Spleen (tissue), 11 donors: ENCODE measurements at regions not wholly inside any gene's neighbourhood (a gene's known extent, or its start where the extent isn't known, plus 50 kb on each side); places are given as distances from the start of the nearest gene placed in this dataset.

ENCODE experiments used
- DNase-seq: peaks from one replicate; pipeline ENCODE4 v3.0.0-alpha.2; 2020
- H3K27ac ChIP-seq, 8 donors: fragments of 200-600 bp; sonication (generic) in 7 of 8; 1 replicate in 4 of 8; 2 replicates in 4 of 8; pipeline versions ENCODE4 v1.5.0 to v1.8.0; 2016 to 2021; ENCODE audit warnings: inconsistent platforms in 4 of 8, mild to moderate bottlenecking in 4 of 8, moderate library complexity in 1 of 8
- H3K27me3 ChIP-seq, 7 donors: fragments of 200-600 bp; sonication (generic) in 6 of 7; replicated peaks in 1 of 7; 1 replicate in 4 of 7; 2 replicates in 3 of 7; pipeline versions ENCODE4 v1.5.0 to v1.8.0; 2016 to 2021; ENCODE audit warnings: inconsistent platforms in 3 of 7, mild to moderate bottlenecking in 1 of 7
- H3K36me3 ChIP-seq, 6 donors: fragments of 200-600 bp; sonication (generic) in 5 of 6; 1 replicate in 4 of 6; 2 replicates in 2 of 6; pipeline versions ENCODE4 v1.5.0 to v1.8.0; 2016 to 2021; ENCODE audit warnings: inconsistent platforms in 2 of 6
- H3K4me1 ChIP-seq, 6 donors: fragments of 200-600 bp; sonication (generic) in 5 of 6; 1 replicate in 3 of 6; 2 replicates in 3 of 6; pipeline versions ENCODE4 v1.5.0 to v1.8.0; 2016 to 2021; ENCODE audit warnings: inconsistent platforms in 3 of 6
- H3K4me3 ChIP-seq, 8 donors: fragments of 200-600 bp; sonication (generic) in 7 of 8; 1 replicate in 4 of 8; 2 replicates in 4 of 8; pipeline versions ENCODE4 v1.5.0 to v1.8.0; 2016 to 2021; ENCODE audit warnings: inconsistent platforms in 4 of 8, mild to moderate bottlenecking in 4 of 8, moderate library complexity in 2 of 8
- H3K9me3 ChIP-seq, 8 donors: fragments of 200-600 bp; sonication (generic) in 7 of 8; 1 replicate in 4 of 8; 2 replicates in 4 of 8; pipeline versions ENCODE4 v1.5.0 to v1.8.0; 2016 to 2021; ENCODE audit warnings: inconsistent platforms in 4 of 8
- POLR2A ChIP-seq, 3 donors: fragments of 450-650 bp; IDR thresholded peaks; one replicate each; pipeline ENCODE4 v1.5.1; 2017; ENCODE audit warnings: antibody characterized with exemption in 3 of 3, mild to moderate bottlenecking in 1 of 3
- POLR2AphosphoS5 ChIP-seq, 3 donors: sonication (generic); formaldehyde crosslinking; IDR thresholded peaks; one replicate each; pipeline ENCODE4 v1.5.1; 2017; ENCODE audit warnings: antibody characterized with exemption in 3 of 3
- WGBS, 5 donors: extraction: QIAGEN DNeasy Blood & Tissue Kit in 3 of 5; methylation state at CpG; one replicate each; pipeline versions ENCODE4 v1.1.5 to v1.1.7; 2013 to 2018; 5-methylcytosine and 5-hydroxymethylcytosine counted together
- intact Hi-C: fragments of 100-400 bp; cut with DNase I; formaldehyde crosslinking; loops from one replicate; pipeline ENCODE4 v1.15.0; 2023; ENCODE audit warnings: low total_unique reads
- TF ChIP-seq, protein P1 (sequence below), 11 experiments: fragments of 200-600 bp in 7 of 11; fragments of 450-650 bp in 4 of 11; sonication (generic) in 4 of 11; IDR thresholded peaks in 8 of 11; conservative IDR thresholded peaks in 3 of 11; 1 replicate in 7 of 11; 2 replicates in 4 of 11; pipeline versions ENCODE4 v1.4.0 to v1.8.0; 2016 to 2021; ENCODE audit warnings: antibody characterized with exemption in 11 of 11, inconsistent platforms in 4 of 11, mild to moderate bottlenecking in 1 of 11
- donor health status: healthy with polysubstance abuse.
- donor health status: DM: no; HTN: no; CAD: no; lungs with moderate emphysema.
- donor health status: DM: no; HTN: no; CAD: no.
- donor health status: Bipolar disorder and iron deficiency.
- donor health status: healthy.
- donor health status: DM: no; HTN: no; CAD: no.
- donor health status: DM: yes; HTN: yes; CAD: no.

DNA sequence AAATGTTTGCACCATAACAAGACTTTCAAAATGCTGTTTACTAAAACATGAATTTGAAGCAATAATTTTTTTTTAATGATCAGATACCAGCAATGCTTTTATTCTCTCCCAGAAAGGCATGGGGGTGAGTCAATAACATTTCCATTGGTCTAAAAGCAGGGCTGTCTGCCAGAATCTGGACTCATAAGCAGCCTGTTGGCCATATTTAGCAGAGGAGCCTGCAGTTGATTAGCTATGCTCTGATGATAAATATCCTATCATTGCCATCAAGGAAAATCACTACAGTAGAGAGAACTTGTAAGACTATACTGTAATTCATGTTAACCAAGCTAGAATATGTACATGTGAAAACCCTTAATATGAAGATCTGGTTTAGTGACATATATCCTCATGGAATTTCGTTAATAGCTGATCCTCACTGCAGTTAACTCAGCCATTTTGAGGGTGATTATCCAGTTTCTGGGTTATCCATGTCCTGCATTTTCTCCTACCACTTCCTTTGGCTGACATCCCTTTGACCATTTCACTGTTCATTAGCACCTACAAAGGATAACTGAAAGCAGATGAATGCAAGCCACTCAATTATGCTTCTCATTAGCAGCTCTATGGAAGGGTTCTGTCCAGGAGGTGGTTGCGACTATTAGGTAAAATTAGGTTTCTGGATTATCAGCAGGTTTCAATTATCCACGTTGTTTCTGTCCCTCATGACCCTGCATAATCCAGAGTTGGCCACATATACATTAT lies 72.9 kb upstream of the DIAPH2 start:
- WGBS, 5 donors = 46 to 80% (median 58%) methylated on average over 3 of the region's 3 CpGs

GRCh38 chrX:96615448-96615847 lies 69.2 kb upstream of the DIAPH2 start:
- H3K27me3 ChIP-seq = no peaks in the 10 kb centered on the region
- H3K36me3 ChIP-seq = no peaks in the 10 kb centered on the region
- intact Hi-C loops = no loop called here
- H3K27ac ChIP-seq = no peak overlapping the region
- no peak overlapping the region for H3K4me3 ChIP-seq
- no peaks in the 10 kb centered on the region for H3K4me1 ChIP-seq
- TF ChIP-seq, protein P1, sequence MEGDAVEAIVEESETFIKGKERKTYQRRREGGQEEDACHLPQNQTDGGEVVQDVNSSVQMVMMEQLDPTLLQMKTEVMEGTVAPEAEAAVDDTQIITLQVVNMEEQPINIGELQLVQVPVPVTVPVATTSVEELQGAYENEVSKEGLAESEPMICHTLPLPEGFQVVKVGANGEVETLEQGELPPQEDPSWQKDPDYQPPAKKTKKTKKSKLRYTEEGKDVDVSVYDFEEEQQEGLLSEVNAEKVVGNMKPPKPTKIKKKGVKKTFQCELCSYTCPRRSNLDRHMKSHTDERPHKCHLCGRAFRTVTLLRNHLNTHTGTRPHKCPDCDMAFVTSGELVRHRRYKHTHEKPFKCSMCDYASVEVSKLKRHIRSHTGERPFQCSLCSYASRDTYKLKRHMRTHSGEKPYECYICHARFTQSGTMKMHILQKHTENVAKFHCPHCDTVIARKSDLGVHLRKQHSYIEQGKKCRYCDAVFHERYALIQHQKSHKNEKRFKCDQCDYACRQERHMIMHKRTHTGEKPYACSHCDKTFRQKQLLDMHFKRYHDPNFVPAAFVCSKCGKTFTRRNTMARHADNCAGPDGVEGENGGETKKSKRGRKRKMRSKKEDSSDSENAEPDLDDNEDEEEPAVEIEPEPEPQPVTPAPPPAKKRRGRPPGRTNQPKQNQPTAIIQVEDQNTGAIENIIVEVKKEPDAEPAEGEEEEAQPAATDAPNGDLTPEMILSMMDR (IDR thresholded peaks at IDR 0.05 in 8 of 11, conservative IDR thresholded peaks at IDR 0.05 in 3 of 11) = no peak
- TF ChIP-seq POLR2A (IDR thresholded peaks at IDR 0.05) = no peak
- TF ChIP-seq POLR2AphosphoS5 (IDR thresholded peaks at IDR 0.05) = no peak
- peaks cover 0 to 10% (median 0%) of the 10 kb centered on the region in 8 donors for H3K9me3 ChIP-seq
- DNase-seq = no peak
- 68 to 81% (median 78%) methylated on average over 4 of the region's 4 CpGs for WGBS, 5 donors

More for the DNA sequence above, 72.9 kb upstream of the DIAPH2 start:
- H3K9me3 ChIP-seq = no peaks in the 10 kb centered on the region
- no peaks in the 10 kb centered on the region for H3K27me3 ChIP-seq
- intact Hi-C loops = no loop called here
- H3K27ac ChIP-seq = no peak overlapping the region
- H3K4me3 ChIP-seq = no peak overlapping the region
- TF ChIP-seq POLR2A (IDR thresholded peaks at IDR 0.05) (no peak), POLR2AphosphoS5 (IDR thresholded peaks at IDR 0.05) (no peak)
- TF ChIP-seq, protein P1 (IDR thresholded peaks at IDR 0.05 in 8 of 11, conservative IDR thresholded peaks at IDR 0.05 in 3 of 11) = no peak
- no peaks in the 10 kb centered on the region for H3K36me3 ChIP-seq
- H3K4me1 ChIP-seq = no peaks in the 10 kb centered on the region
- no peak for DNase-seq

- no peak overlapping the region for H3K4me3 ChIP-seq
- no peaks in the 10 kb centered on the region for H3K4me1 ChIP-seq
- no peak overlapping the region for H3K27ac ChIP-seq
- DNase-seq = no peak
- H3K9me3 ChIP-seq = peaks cover 0 to 10% (median 0%) of the 10 kb centered on the region in 8 donors
- no peaks in the 10 kb centered on the region for H3K27me3 ChIP-seq
- TF ChIP-seq POLR2AphosphoS5 (IDR thresholded peaks at IDR 0.05) (no peak), POLR2A (IDR thresholded peaks at IDR 0.05) (no peak)
- TF ChIP-seq, protein P1 (IDR thresholded peaks at IDR 0.05 in 8 of 11, conservative IDR thresholded peaks at IDR 0.05 in 3 of 11) = no peak
- intact Hi-C loops = no loop called here
- no peaks in the 10 kb centered on the region for H3K36me3 ChIP-seq
Observed at GRCh38 chrX:96619588-96619987, 65.1 kb upstream of the DIAPH2 start.

- Histone ChIP-seq H3K36me3 (no peaks in the 10 kb centered on the region), H3K4me1 (no peaks in the 10 kb centered on the region), H3K27me3 (no peaks in the 10 kb centered on the region), H3K27ac (no peak overlapping the region), H3K4me3 (no peak overlapping the region), H3K9me3 (peaks cover 0 to 10% (median 0%) of the 10 kb centered on the region in 8 donors)
- intact Hi-C loops = no loop called here
- 30 to 80% (median 69%) methylated on average over 1 of the region's 1 CpG for WGBS, 5 donors
- TF ChIP-seq, protein P1 (IDR thresholded peaks at IDR 0.05 in 8 of 11, conservative IDR thresholded peaks at IDR 0.05 in 3 of 11) = no peak
- TF ChIP-seq POLR2A (IDR thresholded peaks at IDR 0.05) = no peak
- no peak for TF ChIP-seq POLR2AphosphoS5 (IDR thresholded peaks at IDR 0.05)
- DNase-seq = no peak
Observed at GRCh38 chrX:96621811-96622210, 62.8 kb upstream of the DIAPH2 start.
